22Rv1 (cell line): ENCODE measurements at regions not wholly inside any gene's neighbourhood (a gene's known extent, or its start where the extent isn't known, plus 50 kb on each side); places are given as distances from the start of the nearest gene placed in this dataset.

Experiments
- ZFX ChIP-seq: fragments of 450-650 bp; IDR thresholded peaks from 2 replicates; pipeline ENCODE4 v1.6.1; 2017; ENCODE audit warnings: antibody characterized with exemption, borderline replicate concordance
- TF ChIP-seq, protein P1 (sequence below): fragments of 450-650 bp; IDR thresholded peaks from 2 replicates; pipeline ENCODE4 v1.5.1; 2017; ENCODE audit warnings: mild to moderate bottlenecking

DNA sequence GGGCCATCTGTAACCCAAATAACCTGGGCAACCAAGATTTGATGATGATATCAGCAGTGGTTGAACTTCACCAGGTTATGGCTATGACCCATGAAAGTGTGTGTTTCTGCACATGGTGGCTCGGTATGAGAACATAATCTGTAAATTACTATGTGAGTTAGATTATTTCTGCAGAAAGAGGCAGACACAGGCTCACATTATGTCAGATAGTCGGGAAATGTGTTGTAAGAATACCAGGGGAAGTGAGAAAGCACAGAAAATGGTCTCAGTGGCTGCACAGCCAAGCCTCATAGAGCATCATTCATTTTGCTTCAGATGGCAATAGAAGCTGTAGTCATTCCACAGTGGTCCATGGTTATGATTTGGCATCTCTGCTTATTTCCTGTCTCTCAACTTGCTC is 63.0 kb upstream of the RBPJ start:
- TF ChIP-seq, protein P1, sequence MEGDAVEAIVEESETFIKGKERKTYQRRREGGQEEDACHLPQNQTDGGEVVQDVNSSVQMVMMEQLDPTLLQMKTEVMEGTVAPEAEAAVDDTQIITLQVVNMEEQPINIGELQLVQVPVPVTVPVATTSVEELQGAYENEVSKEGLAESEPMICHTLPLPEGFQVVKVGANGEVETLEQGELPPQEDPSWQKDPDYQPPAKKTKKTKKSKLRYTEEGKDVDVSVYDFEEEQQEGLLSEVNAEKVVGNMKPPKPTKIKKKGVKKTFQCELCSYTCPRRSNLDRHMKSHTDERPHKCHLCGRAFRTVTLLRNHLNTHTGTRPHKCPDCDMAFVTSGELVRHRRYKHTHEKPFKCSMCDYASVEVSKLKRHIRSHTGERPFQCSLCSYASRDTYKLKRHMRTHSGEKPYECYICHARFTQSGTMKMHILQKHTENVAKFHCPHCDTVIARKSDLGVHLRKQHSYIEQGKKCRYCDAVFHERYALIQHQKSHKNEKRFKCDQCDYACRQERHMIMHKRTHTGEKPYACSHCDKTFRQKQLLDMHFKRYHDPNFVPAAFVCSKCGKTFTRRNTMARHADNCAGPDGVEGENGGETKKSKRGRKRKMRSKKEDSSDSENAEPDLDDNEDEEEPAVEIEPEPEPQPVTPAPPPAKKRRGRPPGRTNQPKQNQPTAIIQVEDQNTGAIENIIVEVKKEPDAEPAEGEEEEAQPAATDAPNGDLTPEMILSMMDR = no peak
- TF ChIP-seq ZFX = no peak
